Coronary artery (tissue), 2 donors: ENCODE measurements at regions not wholly inside any gene's neighbourhood (a gene's known extent, or its start where the extent isn't known, plus 50 kb on each side); places are given as distances from the start of the nearest gene placed in this dataset.

Experiments
- DNase-seq: peaks from one replicate; pipeline ENCODE4 v3.0.0-alpha.2; 2017; ENCODE audit warnings: low spot score
- H3K27ac ChIP-seq, 2 donors: fragments of 200-600 bp; sonication (generic); one replicate each; pipeline ENCODE4 v1.5.1; 2016 to 2019
- H3K4me3 ChIP-seq: fragments of 200-600 bp; sonication (generic); 2 replicates; pipeline ENCODE4 v1.5.1; 2016; ENCODE audit warnings: mild to moderate bottlenecking, moderate library complexity
- CTCF ChIP-seq: fragments of 200-600 bp; sonication (generic); IDR thresholded peaks from one replicate; pipeline ENCODE4 v1.5.1; 2019; ENCODE audit warnings: antibody characterized with exemption

- no peak overlapping the region for H3K27ac ChIP-seq
- no peak for TF ChIP-seq CTCF
- DNase-seq = no peak
- H3K4me3 ChIP-seq = no peak overlapping the region
These were observed 395.1 kb upstream of the RPS23 start for GRCh38 chr5:82673057-82673809.

- Histone ChIP-seq H3K27ac (no peak overlapping the region), H3K4me3 (no peak overlapping the region)
- no peak for DNase-seq
- no peak for TF ChIP-seq CTCF
These were observed 392.5 kb upstream of the RPS23 start for GRCh38 chr5:82670692-82671091.

GRCh38 chr5:82669720-82670119, 391.6 kb upstream of the RPS23 start:
- no peak for TF ChIP-seq CTCF
- no peak overlapping the region for H3K27ac ChIP-seq

GRCh38 chr5:82666312-82666711, 388.2 kb upstream of the RPS23 start:
- no peak for TF ChIP-seq CTCF
- H3K4me3 ChIP-seq = no peak overlapping the region
- DNase-seq = no peak
- no peak overlapping the region for H3K27ac ChIP-seq

More at GRCh38 chr5:82669720-82670119, 391.6 kb upstream of the RPS23 start:
- DNase-seq = no peak
- no peak overlapping the region for H3K4me3 ChIP-seq

GRCh38 chr5:82664732-82665131, 386.6 kb upstream of the RPS23 start:
- no peak for TF ChIP-seq CTCF
- no peak overlapping the region for H3K4me3 ChIP-seq
- H3K27ac ChIP-seq = no peak overlapping the region
- DNase-seq = no peak

- no peak for TF ChIP-seq CTCF
- no peak for DNase-seq
- H3K4me3 ChIP-seq = no peak overlapping the region
- H3K27ac ChIP-seq = no peak overlapping the region
These were observed 385.1 kb upstream of the RPS23 start for GRCh38 chr5:82663225-82663624.

GRCh38 chr5:82662340-82662739, 384.2 kb upstream of the RPS23 start:
- DNase-seq = no peak
- H3K4me3 ChIP-seq = no peak overlapping the region
- no peak for TF ChIP-seq CTCF
- no peak overlapping the region for H3K27ac ChIP-seq
